Body of pancreas (tissue), 4 donors: ENCODE measurements at regions not wholly inside any gene's neighbourhood (a gene's known extent, or its start where the extent isn't known, plus 50 kb on each side); places are given as distances from the start of the nearest gene placed in this dataset.

Experiments
- POLR2A ChIP-seq, 3 donors: fragments of 450-650 bp; IDR thresholded peaks; one replicate each; pipeline ENCODE4 v1.6.1; 2016; ENCODE audit warnings: antibody characterized with exemption in 3 of 3, mild to moderate bottlenecking in 2 of 3
- TF ChIP-seq, protein P1 (sequence below), 7 experiments: fragments of 450-650 bp in 4 of 7; fragments of 200-600 bp in 3 of 7; sonication (generic) in 3 of 7; IDR thresholded peaks; one replicate each; pipeline ENCODE4 v1.5.1; 2016 to 2019; ENCODE audit warnings: antibody characterized with exemption in 7 of 7

DNA sequence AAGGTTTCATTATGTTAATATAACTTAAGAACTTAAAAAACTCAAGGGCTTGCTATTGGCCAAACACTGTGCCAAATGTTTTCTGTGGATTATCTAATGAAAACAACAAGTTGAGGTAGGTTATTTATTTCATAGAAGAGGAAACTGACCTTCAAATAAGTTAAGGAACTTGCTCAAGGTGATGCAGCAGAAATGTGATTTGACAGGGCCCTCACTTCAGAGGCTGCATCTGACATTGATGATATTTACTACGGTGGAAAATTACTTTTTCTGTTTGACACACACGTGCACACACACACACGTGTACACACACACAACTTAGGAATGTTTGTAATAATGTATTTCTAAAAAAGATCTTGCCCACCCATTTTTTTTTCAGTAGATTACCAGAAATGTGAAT lies 137.2 kb upstream of the CXCR4 start:
- TF ChIP-seq, protein P1, sequence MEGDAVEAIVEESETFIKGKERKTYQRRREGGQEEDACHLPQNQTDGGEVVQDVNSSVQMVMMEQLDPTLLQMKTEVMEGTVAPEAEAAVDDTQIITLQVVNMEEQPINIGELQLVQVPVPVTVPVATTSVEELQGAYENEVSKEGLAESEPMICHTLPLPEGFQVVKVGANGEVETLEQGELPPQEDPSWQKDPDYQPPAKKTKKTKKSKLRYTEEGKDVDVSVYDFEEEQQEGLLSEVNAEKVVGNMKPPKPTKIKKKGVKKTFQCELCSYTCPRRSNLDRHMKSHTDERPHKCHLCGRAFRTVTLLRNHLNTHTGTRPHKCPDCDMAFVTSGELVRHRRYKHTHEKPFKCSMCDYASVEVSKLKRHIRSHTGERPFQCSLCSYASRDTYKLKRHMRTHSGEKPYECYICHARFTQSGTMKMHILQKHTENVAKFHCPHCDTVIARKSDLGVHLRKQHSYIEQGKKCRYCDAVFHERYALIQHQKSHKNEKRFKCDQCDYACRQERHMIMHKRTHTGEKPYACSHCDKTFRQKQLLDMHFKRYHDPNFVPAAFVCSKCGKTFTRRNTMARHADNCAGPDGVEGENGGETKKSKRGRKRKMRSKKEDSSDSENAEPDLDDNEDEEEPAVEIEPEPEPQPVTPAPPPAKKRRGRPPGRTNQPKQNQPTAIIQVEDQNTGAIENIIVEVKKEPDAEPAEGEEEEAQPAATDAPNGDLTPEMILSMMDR (IDR thresholded peaks at IDR 0.05) = no peak
- no peak for TF ChIP-seq POLR2A (IDR thresholded peaks at IDR 0.05)
